ENCODE measurements at regions not wholly inside any gene's neighbourhood (a gene's known extent, or its start where the extent isn't known, plus 50 kb on each side); places are given as distances from the start of the nearest gene placed in this dataset.

DNA sequence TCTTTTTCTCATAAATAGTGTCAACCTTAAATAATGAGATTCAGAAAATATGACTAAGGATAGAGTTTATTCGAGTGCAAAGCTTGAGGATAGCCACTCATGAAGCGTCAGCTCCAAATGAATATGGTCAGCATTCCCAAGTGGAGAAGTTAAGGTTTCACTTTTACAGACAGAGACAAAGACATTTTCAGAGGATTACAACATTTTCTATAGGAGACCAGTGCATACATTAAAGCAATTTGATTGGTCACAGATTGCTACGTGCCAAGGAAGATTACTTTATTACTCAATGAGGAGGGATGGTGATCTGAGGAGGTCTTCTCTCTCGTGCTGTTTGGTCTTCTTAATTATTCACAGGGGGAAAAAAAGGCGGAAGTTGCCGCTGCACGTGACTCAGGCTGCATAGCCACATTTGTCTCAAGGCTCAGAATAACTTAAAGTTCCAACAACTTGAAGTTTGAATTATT lies 60.1 kb upstream of the SPATA31C2 start:
- TF ChIP-seq, protein P1, sequence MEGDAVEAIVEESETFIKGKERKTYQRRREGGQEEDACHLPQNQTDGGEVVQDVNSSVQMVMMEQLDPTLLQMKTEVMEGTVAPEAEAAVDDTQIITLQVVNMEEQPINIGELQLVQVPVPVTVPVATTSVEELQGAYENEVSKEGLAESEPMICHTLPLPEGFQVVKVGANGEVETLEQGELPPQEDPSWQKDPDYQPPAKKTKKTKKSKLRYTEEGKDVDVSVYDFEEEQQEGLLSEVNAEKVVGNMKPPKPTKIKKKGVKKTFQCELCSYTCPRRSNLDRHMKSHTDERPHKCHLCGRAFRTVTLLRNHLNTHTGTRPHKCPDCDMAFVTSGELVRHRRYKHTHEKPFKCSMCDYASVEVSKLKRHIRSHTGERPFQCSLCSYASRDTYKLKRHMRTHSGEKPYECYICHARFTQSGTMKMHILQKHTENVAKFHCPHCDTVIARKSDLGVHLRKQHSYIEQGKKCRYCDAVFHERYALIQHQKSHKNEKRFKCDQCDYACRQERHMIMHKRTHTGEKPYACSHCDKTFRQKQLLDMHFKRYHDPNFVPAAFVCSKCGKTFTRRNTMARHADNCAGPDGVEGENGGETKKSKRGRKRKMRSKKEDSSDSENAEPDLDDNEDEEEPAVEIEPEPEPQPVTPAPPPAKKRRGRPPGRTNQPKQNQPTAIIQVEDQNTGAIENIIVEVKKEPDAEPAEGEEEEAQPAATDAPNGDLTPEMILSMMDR (IDR thresholded peaks at IDR 0.05; ENCODE audit: low read depth, low read length) = no peak
- H3K4me3 ChIP-seq (replicated peaks in 1 of 2; ENCODE audit: low read depth in 2 of 2, low read length in 2 of 2) = no peak overlapping the region
- DNase-seq (ENCODE audit: low read depth in 2 of 2) = peak; percentile 23 to 28

DNA sequence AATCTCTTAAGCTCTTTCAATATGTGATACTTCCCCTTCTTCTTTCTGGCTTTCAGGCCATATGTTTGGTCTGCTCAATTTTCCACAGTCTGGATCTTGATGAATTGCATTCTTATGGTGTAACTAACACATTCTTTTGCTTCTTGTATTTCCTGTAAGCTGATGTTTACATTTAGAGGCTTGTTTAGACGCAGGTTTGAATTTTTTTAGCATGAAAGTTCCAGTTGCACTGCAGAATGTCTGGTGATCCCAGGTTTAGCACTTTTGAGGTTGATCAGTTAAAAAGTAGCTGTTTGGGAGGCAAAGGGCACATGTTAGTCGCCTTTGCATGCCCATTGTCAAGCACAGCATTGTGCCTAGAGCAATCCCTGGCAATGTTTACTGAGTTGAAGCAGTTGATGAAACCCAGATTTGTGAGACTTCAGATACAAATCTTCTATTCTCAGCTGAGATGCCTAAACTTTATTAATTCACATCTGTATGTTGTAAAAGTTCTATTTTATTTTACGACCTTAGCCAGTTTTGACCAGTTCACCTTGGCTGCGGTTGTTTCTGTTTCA lies 59.6 kb upstream of the SPATA31C2 start:
- DNase-seq (ENCODE audit: low read depth in 2 of 2) = peak; percentile 71 to 81
- H3K4me3 ChIP-seq (replicated peaks in 1 of 2; ENCODE audit: low read depth in 2 of 2, low read length in 2 of 2) = no peak overlapping the region
- TF ChIP-seq, protein P1 (IDR thresholded peaks at IDR 0.05; ENCODE audit: low read depth, low read length) = no peak

- TF ChIP-seq, protein P1 (IDR thresholded peaks at IDR 0.05; ENCODE audit: low read depth, low read length) = no peak
- no peak overlapping the region for H3K4me3 ChIP-seq (replicated peaks in 1 of 2; ENCODE audit: low read depth in 2 of 2, low read length in 2 of 2)
- peak; percentile 65 to 75 for DNase-seq (ENCODE audit: low read depth in 2 of 2)
Observed at GRCh38 chr9:88197016-88197415, 58.7 kb upstream of the SPATA31C2 start.

DNA sequence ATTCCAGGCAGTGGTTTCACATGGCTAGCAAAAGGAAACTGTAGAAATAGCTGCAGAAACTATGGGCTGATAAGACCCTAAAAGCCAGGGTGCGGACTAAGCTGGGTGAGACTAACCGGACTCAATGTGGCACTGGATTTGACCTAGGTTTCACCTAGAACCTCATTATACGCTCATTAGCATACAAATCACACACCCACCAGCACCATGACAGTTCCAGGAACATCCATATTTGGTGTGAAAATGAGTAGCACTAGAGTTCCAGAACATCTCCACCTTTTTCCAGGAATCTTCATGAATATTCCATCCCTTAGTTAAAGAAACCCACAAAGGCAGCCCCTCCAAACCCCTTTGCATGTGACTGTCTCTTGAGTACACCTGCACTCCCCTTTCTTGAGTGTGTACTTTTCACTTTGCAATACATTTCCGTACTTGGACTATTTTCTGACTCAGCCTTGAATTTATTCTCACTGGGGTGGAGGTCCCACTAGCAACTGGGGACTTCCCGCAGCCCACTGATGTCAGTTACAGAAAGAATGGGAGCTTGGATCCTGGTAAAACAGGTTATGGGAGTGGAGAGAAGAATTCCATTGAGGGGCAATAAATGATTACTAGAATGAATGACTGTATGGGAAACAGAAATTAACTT lies 58.0 kb upstream of the SPATA31C2 start:
- TF ChIP-seq, protein P1 (IDR thresholded peaks at IDR 0.05; ENCODE audit: low read depth, low read length) = no peak
- H3K4me3 ChIP-seq (replicated peaks in 1 of 2; ENCODE audit: low read depth in 2 of 2, low read length in 2 of 2) = no peak overlapping the region
- DNase-seq (ENCODE audit: low read depth in 2 of 2) = no peak

DNA sequence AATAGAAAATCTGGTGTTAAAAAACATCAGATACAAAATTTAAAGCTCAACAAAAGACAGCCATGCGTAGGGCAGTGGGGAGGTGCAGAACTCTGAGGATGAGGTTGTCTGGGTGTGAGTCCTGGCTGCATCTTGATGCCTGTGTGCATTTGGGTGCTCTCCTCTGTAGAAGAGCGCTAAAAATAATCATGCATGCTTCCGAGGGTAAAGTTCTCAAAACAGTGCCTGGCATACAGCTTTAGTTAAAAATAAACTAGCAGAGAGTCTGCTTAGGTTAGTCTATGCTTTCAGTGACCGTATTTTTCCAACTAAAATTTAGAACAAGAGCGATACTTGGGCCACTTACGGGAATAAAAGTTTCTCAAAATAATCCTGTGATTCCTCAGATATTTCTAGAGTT lies 55.5 kb upstream of the SPATA31C2 start:
- H3K4me3 ChIP-seq (replicated peaks in 1 of 2; ENCODE audit: low read depth in 2 of 2, low read length in 2 of 2) = no peak overlapping the region
- no peak for DNase-seq (ENCODE audit: low read depth in 2 of 2)
- TF ChIP-seq, protein P1 (IDR thresholded peaks at IDR 0.05; ENCODE audit: low read depth, low read length) = no peak

- DNase-seq (ENCODE audit: low read depth in 2 of 2) = no peak
- TF ChIP-seq, protein P1 (IDR thresholded peaks at IDR 0.05; ENCODE audit: low read depth, low read length) = no peak
- H3K4me3 ChIP-seq (replicated peaks in 1 of 2; ENCODE audit: low read depth in 2 of 2, low read length in 2 of 2) = no peak overlapping the region
Observed at GRCh38 chr9:88191456-88191855, 53.2 kb upstream of the SPATA31C2 start.
